ENCODE measurements at regions not wholly inside any gene's neighbourhood (a gene's known extent, or its start where the extent isn't known, plus 50 kb on each side); places are given as distances from the start of the nearest gene placed in this dataset.

- TF ChIP-seq ASH2L (IDR thresholded peaks at IDR 0.05; ENCODE audit: low read length) (no peak), BRCA1 (IDR thresholded peaks at IDR 0.05; ENCODE audit: low read depth, low read length) (no peak), CREB1 (IDR thresholded peaks at IDR 0.05) (no peak), CBX8 (IDR thresholded peaks at IDR 0.05; ENCODE audit: borderline replicate concordance, low read depth, low read length) (no peak), TAF7 (optimal IDR thresholded peaks at IDR 0.05; ENCODE audit: borderline replicate concordance, low read depth, low read length) (no peak)
These were observed 312.4 kb upstream of the NEBL start (continued) for GRCh38 chr10:21209495-21209894.
